ENCODE measurements at regions not wholly inside any gene's neighbourhood (a gene's known extent, or its start where the extent isn't known, plus 50 kb on each side); places are given as distances from the start of the nearest gene placed in this dataset.

- TF ChIP-seq POLR2A (IDR thresholded peaks at IDR 0.05) (no peak), CTCF (IDR thresholded peaks at IDR 0.05) (no peak)
Measured at GRCh38 chr4:1569461-1570151, 114.5 kb downstream of the FAM53A start.

All from right lobe of liver (tissue), 4 donors.